Activated CD4-positive, alpha-beta T cell treated with anti-CD3 and anti-CD28 coated beads for 36 hours (primary cell): ENCODE measurements at regions not wholly inside any gene's neighbourhood (a gene's known extent, or its start where the extent isn't known, plus 50 kb on each side); places are given as distances from the start of the nearest gene placed in this dataset.
"Not testable (repeated sequence)": the region's sequence is repeated elsewhere in the genome, so short reads cannot be mapped to it uniquely, and the experiment has no call there.

Experiments used
- ATAC-seq: fragments of 200-7000 bp; cut with Tn5 transposase; one replicate; pipeline ENCODE4 v1.10.0; 2021; ENCODE audit warnings: mild to moderate bottlenecking, moderate library complexity
- CTCF ChIA-PET: fragments of 350-600 bp; sonication (Branson Sonifier 250); formaldehyde crosslinking; loops from one replicate; lab custom pipeline; 2021; ENCODE audit warnings: antibody characterized with exemption; lab: Charles Lee
- POLR2A ChIA-PET: fragments of 350-600 bp; sonication (Branson Sonifier 250); formaldehyde crosslinking; loops from one replicate; lab custom pipeline; 2021; ENCODE audit warnings: antibody characterized with exemption, inconsistent platforms; lab: Charles Lee
- DNase-seq: peaks from one replicate; pipeline ENCODE4 v3.0.0-alpha.2; 2020
- H3K27ac Mint-ChIP-seq: one replicate; pipeline ENCODE4 v1.8.0; 2021; ENCODE audit warnings: mixed read lengths
- H3K27me3 Mint-ChIP-seq: one replicate; pipeline ENCODE4 v1.8.0; 2021; ENCODE audit warnings: mixed read lengths
- H3K36me3 Mint-ChIP-seq: one replicate; pipeline ENCODE4 v1.8.0; 2021; ENCODE audit warnings: low read depth, mixed read lengths
- H3K4me1 Mint-ChIP-seq: one replicate; pipeline ENCODE4 v1.8.0; 2021; ENCODE audit warnings: mixed read lengths
- H3K4me3 Mint-ChIP-seq: one replicate; pipeline ENCODE4 v1.8.0; 2021; ENCODE audit warnings: mild to moderate bottlenecking, moderate library complexity, mixed read lengths
- H3K9me3 Mint-ChIP-seq: one replicate; pipeline ENCODE4 v1.8.0; 2021; ENCODE audit warnings: low read depth, mixed read lengths
- intact Hi-C, 2 experiments: fragments of 100-400 bp; cut with DNase I in 1 of 2; cut with micrococcal nuclease in 1 of 2; formaldehyde crosslinking; loops; one replicate each; pipeline versions ENCODE4 v1.14.2 to v1.15.1; 2022 to 2024; cut with DNase I, micrococcal nuclease

GRCh38 chrX:99988532-99988931 is 421.5 kb downstream of the PCDH19 start:
- intact Hi-C loops, H3K27ac Mint-ChIP-seq, H3K9me3 Mint-ChIP-seq, ATAC-seq, H3K36me3 Mint-ChIP-seq, H3K4me1 Mint-ChIP-seq, DNase-seq, H3K27me3 Mint-ChIP-seq, H3K4me3 Mint-ChIP-seq, POLR2A ChIA-PET, CTCF ChIA-PET: not testable (repeated sequence)

GRCh38 chrX:99973572-99974226 is 436.4 kb downstream of the PCDH19 start:
- H3K9me3 Mint-ChIP-seq: no peaks in the 10 kb centered on the region
- intact Hi-C loops: no loop called here
- H3K27me3 Mint-ChIP-seq: no peaks in the 10 kb centered on the region
- DNase-seq: no peak
- no peak overlapping the region for H3K27ac Mint-ChIP-seq
- H3K4me3 Mint-ChIP-seq: no peak overlapping the region
- no peak for ATAC-seq
- H3K4me1 Mint-ChIP-seq: no peaks in the 10 kb centered on the region
- H3K36me3 Mint-ChIP-seq: no peaks in the 10 kb centered on the region
- ChIA-PET POLR2A (no interaction called here), CTCF (no interaction called here)

- POLR2A ChIA-PET: no interaction called here
- ATAC-seq: no peak
- Mint-ChIP-seq H3K27me3 (no peaks in the 10 kb centered on the region), H3K9me3 (no peaks in the 10 kb centered on the region), H3K36me3 (no peaks in the 10 kb centered on the region), H3K27ac (no peak overlapping the region), H3K4me3 (no peak overlapping the region), H3K4me1 (no peaks in the 10 kb centered on the region)
- CTCF ChIA-PET: interaction anchor here (0.7 kb wide), 1 partner anchor 877 kb away, joined by 3 read pairs; no protein-coding TSS in a partner anchor
- intact Hi-C loops: no loop called here
- DNase-seq: no peak
These were observed 470.2 kb downstream of the PCDH19 start for GRCh38 chrX:99939883-99940232.

GRCh38 chrX:99939206-99939882 is 470.7 kb downstream of the PCDH19 start:
- H3K9me3 Mint-ChIP-seq, DNase-seq, intact Hi-C loops, H3K36me3 Mint-ChIP-seq, POLR2A ChIA-PET, H3K27me3 Mint-ChIP-seq, H3K4me1 Mint-ChIP-seq, H3K4me3 Mint-ChIP-seq, H3K27ac Mint-ChIP-seq, ATAC-seq: not testable (repeated sequence)
- CTCF ChIA-PET: interaction anchor here (0.7 kb wide), 1 partner anchor 877 kb away, joined by 3 read pairs; no protein-coding TSS in a partner anchor

- Mint-ChIP-seq H3K36me3 (no peaks in the 10 kb centered on the region), H3K4me3 (no peak overlapping the region), H3K9me3 (no peaks in the 10 kb centered on the region), H3K27ac (no peak overlapping the region), H3K27me3 (no peaks in the 10 kb centered on the region), H3K4me1 (no peaks in the 10 kb centered on the region)
- ChIA-PET CTCF (no interaction called here), POLR2A (no interaction called here)
- no peak for DNase-seq
- intact Hi-C loops: no loop called here
- ATAC-seq: no peak
These were observed 471.6 kb downstream of the PCDH19 start for GRCh38 chrX:99938464-99938863.

GRCh38 chrX:99933865-99934264 is 476.2 kb downstream of the PCDH19 start:
- POLR2A ChIA-PET: no interaction called here
- no peak for DNase-seq
- H3K27ac Mint-ChIP-seq: no peak overlapping the region
- no peaks in the 10 kb centered on the region for H3K36me3 Mint-ChIP-seq
- H3K4me1 Mint-ChIP-seq: no peaks in the 10 kb centered on the region
- CTCF ChIA-PET: no interaction called here
- H3K4me3 Mint-ChIP-seq: no peak overlapping the region
- no peaks in the 10 kb centered on the region for H3K27me3 Mint-ChIP-seq
- no peak for ATAC-seq
- intact Hi-C loops: no loop called here
- H3K9me3 Mint-ChIP-seq: no peaks in the 10 kb centered on the region

- H3K27me3 Mint-ChIP-seq: no peaks in the 10 kb centered on the region
- H3K4me1 Mint-ChIP-seq: no peaks in the 10 kb centered on the region
- intact Hi-C loops: no loop called here
- no peak for DNase-seq
- H3K27ac Mint-ChIP-seq: no peak overlapping the region
- CTCF ChIA-PET: no interaction called here
- POLR2A ChIA-PET: no interaction called here
- peaks cover 3% of the 10 kb centered on the region for H3K9me3 Mint-ChIP-seq
- H3K36me3 Mint-ChIP-seq: no peaks in the 10 kb centered on the region
- no peak for ATAC-seq
- no peak overlapping the region for H3K4me3 Mint-ChIP-seq
These were observed 495.4 kb downstream of the PCDH19 start for GRCh38 chrX:99914635-99915034.

GRCh38 chrX:99913611-99914010 is 496.5 kb downstream of the PCDH19 start:
- ATAC-seq (no peak), DNase-seq (no peak)
- Mint-ChIP-seq H3K9me3 (peaks cover 3% of the 10 kb centered on the region), H3K4me1 (no peaks in the 10 kb centered on the region), H3K4me3 (no peak overlapping the region), H3K27ac (no peak overlapping the region), H3K27me3 (no peaks in the 10 kb centered on the region), H3K36me3 (no peaks in the 10 kb centered on the region)
- CTCF ChIA-PET: no interaction called here
- POLR2A ChIA-PET: no interaction called here
- intact Hi-C loops: no loop called here

GRCh38 chrX:99909946-99910345 is 500.1 kb downstream of the PCDH19 start:
- no peak overlapping the region for H3K4me3 Mint-ChIP-seq
- no peak overlapping the region for H3K27ac Mint-ChIP-seq
- ChIA-PET POLR2A (no interaction called here), CTCF (no interaction called here)
- peaks cover 3% of the 10 kb centered on the region for H3K9me3 Mint-ChIP-seq
- no peaks in the 10 kb centered on the region for H3K36me3 Mint-ChIP-seq
- no peaks in the 10 kb centered on the region for H3K27me3 Mint-ChIP-seq
- DNase-seq: no peak
- intact Hi-C loops: no loop called here
- ATAC-seq: no peak
- no peaks in the 10 kb centered on the region for H3K4me1 Mint-ChIP-seq

GRCh38 chrX:99901091-99901490 is 509.0 kb downstream of the PCDH19 start:
- POLR2A ChIA-PET: no interaction called here
- Mint-ChIP-seq H3K9me3 (peaks cover 2% of the 10 kb centered on the region), H3K27ac (no peak overlapping the region), H3K27me3 (no peaks in the 10 kb centered on the region), H3K4me1 (no peaks in the 10 kb centered on the region), H3K4me3 (no peak overlapping the region), H3K36me3 (no peaks in the 10 kb centered on the region)
- ATAC-seq (no peak), DNase-seq (no peak)
- intact Hi-C loops: no loop called here
- CTCF ChIA-PET: no interaction called here

- Mint-ChIP-seq H3K4me3 (no peak overlapping the region), H3K4me1 (no peaks in the 10 kb centered on the region), H3K9me3 (no peaks in the 10 kb centered on the region), H3K27me3 (no peaks in the 10 kb centered on the region), H3K27ac (no peak overlapping the region), H3K36me3 (no peaks in the 10 kb centered on the region)
- no peak for ATAC-seq
- POLR2A ChIA-PET: no interaction called here
- no peak for DNase-seq
- CTCF ChIA-PET: no interaction called here
- intact Hi-C loops: no loop called here
These were observed 522.2 kb downstream of the PCDH19 start for GRCh38 chrX:99887918-99888317.

GRCh38 chrX:99857455-99857854 is 552.6 kb downstream of the PCDH19 start:
- ChIA-PET POLR2A (no interaction called here), CTCF (interaction anchor here (1.1 kb wide), 1 partner anchor 116 kb away, joined by 3 read pairs; no protein-coding TSS in a partner anchor)
- H3K36me3 Mint-ChIP-seq: no peaks in the 10 kb centered on the region
- DNase-seq (no peak), ATAC-seq (no peak)
- no peaks in the 10 kb centered on the region for H3K4me1 Mint-ChIP-seq
- no peak overlapping the region for H3K27ac Mint-ChIP-seq
- no peak overlapping the region for H3K4me3 Mint-ChIP-seq
- no peaks in the 10 kb centered on the region for H3K9me3 Mint-ChIP-seq
- intact Hi-C loops: no loop called here
- H3K27me3 Mint-ChIP-seq: no peaks in the 10 kb centered on the region
